Right lobe of liver (tissue), 4 donors: ENCODE measurements at regions not wholly inside any gene's neighbourhood (a gene's known extent, or its start where the extent isn't known, plus 50 kb on each side); places are given as distances from the start of the nearest gene placed in this dataset.

ENCODE experiments used
- POLR2A ChIP-seq: fragments of 450-650 bp; IDR thresholded peaks from one replicate; pipeline ENCODE4 v1.6.1; 2017; ENCODE audit warnings: antibody characterized with exemption, mild to moderate bottlenecking
- TF ChIP-seq, protein P1 (sequence below), 4 donors: fragments of 200-600 bp in 3 of 4; fragments of 450-650 bp in 1 of 4; IDR thresholded peaks; one replicate each; pipeline versions ENCODE4 v1.5.1 to v1.8.0; 2016 to 2022; ENCODE audit warnings: antibody characterized with exemption in 4 of 4, mild to moderate bottlenecking in 2 of 4
- donor health status: DM: no; HTN: no; CAD: no.
- donor health status: DM: no; HTN: no; CAD: no.
- donor health status: DM: no; HTN: yes; CAD: no.

DNA sequence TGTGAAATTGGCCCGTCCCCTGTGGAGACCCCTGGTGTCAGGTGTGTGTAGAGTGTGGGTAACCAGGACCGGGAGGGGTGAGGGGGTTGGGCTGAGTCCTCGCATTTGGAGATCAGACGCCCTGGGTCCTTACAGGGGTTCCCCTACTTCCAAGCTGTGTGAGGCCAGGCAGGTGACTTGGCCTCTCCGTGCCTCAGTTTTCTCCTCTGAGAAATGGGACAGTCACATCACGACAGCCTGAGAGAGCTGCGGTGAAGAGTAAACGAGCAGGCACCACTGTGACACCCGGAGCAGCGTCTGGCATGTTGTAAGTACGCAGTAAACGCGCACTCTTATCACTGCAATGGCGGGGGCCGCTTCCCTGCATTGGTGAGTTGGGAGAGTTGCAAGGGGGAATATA, 152.5 kb upstream of the CIBAR2 start:
- TF ChIP-seq, protein P1, sequence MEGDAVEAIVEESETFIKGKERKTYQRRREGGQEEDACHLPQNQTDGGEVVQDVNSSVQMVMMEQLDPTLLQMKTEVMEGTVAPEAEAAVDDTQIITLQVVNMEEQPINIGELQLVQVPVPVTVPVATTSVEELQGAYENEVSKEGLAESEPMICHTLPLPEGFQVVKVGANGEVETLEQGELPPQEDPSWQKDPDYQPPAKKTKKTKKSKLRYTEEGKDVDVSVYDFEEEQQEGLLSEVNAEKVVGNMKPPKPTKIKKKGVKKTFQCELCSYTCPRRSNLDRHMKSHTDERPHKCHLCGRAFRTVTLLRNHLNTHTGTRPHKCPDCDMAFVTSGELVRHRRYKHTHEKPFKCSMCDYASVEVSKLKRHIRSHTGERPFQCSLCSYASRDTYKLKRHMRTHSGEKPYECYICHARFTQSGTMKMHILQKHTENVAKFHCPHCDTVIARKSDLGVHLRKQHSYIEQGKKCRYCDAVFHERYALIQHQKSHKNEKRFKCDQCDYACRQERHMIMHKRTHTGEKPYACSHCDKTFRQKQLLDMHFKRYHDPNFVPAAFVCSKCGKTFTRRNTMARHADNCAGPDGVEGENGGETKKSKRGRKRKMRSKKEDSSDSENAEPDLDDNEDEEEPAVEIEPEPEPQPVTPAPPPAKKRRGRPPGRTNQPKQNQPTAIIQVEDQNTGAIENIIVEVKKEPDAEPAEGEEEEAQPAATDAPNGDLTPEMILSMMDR (IDR thresholded peaks at IDR 0.05), result no peak
- TF ChIP-seq POLR2A, result no peak
